GM21381 (cell line): ENCODE measurements at regions not wholly inside any gene's neighbourhood (a gene's known extent, or its start where the extent isn't known, plus 50 kb on each side); places are given as distances from the start of the nearest gene placed in this dataset.
"Not testable (repeated sequence)": the region's sequence is repeated elsewhere in the genome, so short reads cannot be mapped to it uniquely, and the experiment has no call there.

Experiments
- ATAC-seq: cut with Tn5 transposase; IDR thresholded peaks from one replicate; pipeline ENCODE4 v1.9.1; 2021; ENCODE audit warnings: mild to moderate bottlenecking, moderate library complexity; ENCODE audit not compliant: unreplicated experiment

GRCh38 chr11:92122561-92122960 is 102.1 kb upstream of the FAT3 start:
- no peak for ATAC-seq

- ATAC-seq, result no peak
Observed at GRCh38 chr11:92111287-92111686, 113.3 kb upstream of the FAT3 start.

- ATAC-seq, result no peak
Observed at GRCh38 chr11:92109466-92109865, 115.2 kb upstream of the FAT3 start.

- no peak for ATAC-seq
Observed at GRCh38 chr11:92107331-92107730, 117.3 kb upstream of the FAT3 start.

- no peak for ATAC-seq
Observed at GRCh38 chr11:92104349-92104748, 120.3 kb upstream of the FAT3 start.

GRCh38 chr11:92101920-92102319 is 122.7 kb upstream of the FAT3 start:
- ATAC-seq, result no peak

GRCh38 chr11:92099183-92099582 is 125.4 kb upstream of the FAT3 start:
- ATAC-seq, result no peak

- no peak for ATAC-seq
Observed at GRCh38 chr11:92098172-92098571, 126.4 kb upstream of the FAT3 start.

GRCh38 chr11:92087725-92088537 is 136.7 kb upstream of the FAT3 start:
- ATAC-seq, result no peak

- no peak for ATAC-seq
Observed at GRCh38 chr11:92083123-92083522, 141.5 kb upstream of the FAT3 start.

GRCh38 chr11:92082652-92083051 is 142.0 kb upstream of the FAT3 start:
- no peak for ATAC-seq

GRCh38 chr11:92074498-92074897 is 150.1 kb upstream of the FAT3 start:
- ATAC-seq, result not testable (repeated sequence)

- ATAC-seq, result no peak
Observed at GRCh38 chr11:92071660-92072059, 153.0 kb upstream of the FAT3 start.

GRCh38 chr11:92070026-92070889 is 154.4 kb upstream of the FAT3 start:
- no peak for ATAC-seq

GRCh38 chr11:92067016-92067415 is 157.6 kb upstream of the FAT3 start:
- ATAC-seq, result no peak

- ATAC-seq, result no peak
Observed at GRCh38 chr11:92061456-92062062, 163.1 kb upstream of the FAT3 start.

GRCh38 chr11:92057849-92058442 is 166.7 kb upstream of the FAT3 start:
- ATAC-seq, result no peak

GRCh38 chr11:92053216-92053615 is 171.4 kb upstream of the FAT3 start:
- ATAC-seq, result no peak

GRCh38 chr11:92050305-92050704 is 174.3 kb upstream of the FAT3 start:
- ATAC-seq, result no peak

GRCh38 chr11:92048415-92048814 is 176.2 kb upstream of the FAT3 start:
- ATAC-seq, result no peak

GRCh38 chr11:92046103-92046502 is 178.5 kb upstream of the FAT3 start:
- ATAC-seq, result no peak
